Activated CD4-positive, alpha-beta T cell treated with anti-CD3 and anti-CD28 coated beads, Interleukin-2, amount 50 U/mL, for 1 hour (primary cell): ENCODE measurements at regions not wholly inside any gene's neighbourhood (a gene's known extent, or its start where the extent isn't known, plus 50 kb on each side); places are given as distances from the start of the nearest gene placed in this dataset.

Experiments used
- DNase-seq: peaks from one replicate; pipeline ENCODE4 v3.0.0-alpha.2; 2020

GRCh38 chr18:40932862-40933261 is 1022.2 kb upstream of the PIK3C3 start:
- DNase-seq: no peak

DNA sequence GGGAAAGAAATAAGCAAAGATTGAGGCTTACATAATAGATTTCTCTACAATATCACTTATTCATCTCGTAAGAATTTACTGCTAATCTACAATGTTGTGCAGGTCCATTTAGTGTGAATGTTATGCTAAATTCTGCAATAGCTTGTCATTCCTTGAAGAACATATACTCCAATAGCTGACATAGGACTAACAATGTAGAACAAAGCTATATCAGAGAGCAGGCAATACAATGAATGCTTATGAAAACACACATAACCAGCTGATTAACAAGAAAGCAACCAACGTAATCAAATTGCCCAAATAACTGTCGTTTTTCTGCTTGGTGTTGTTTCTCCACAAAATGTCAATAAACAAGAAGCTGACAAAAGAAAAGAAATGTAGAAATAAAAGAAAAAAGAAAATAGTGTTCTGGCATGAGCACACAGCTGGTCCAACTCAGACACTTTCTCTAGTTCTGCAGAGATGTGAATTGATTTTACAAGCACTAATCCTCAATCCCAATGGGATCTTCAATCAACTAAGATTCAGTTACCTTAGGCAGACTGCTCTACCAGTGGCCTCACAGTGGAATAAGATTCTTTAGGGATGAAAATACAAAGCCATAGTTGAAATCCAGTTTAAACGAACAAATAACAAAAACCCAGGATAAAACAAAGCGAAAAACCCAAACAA is 1024.7 kb upstream of the PIK3C3 start:
- no peak for DNase-seq

DNA sequence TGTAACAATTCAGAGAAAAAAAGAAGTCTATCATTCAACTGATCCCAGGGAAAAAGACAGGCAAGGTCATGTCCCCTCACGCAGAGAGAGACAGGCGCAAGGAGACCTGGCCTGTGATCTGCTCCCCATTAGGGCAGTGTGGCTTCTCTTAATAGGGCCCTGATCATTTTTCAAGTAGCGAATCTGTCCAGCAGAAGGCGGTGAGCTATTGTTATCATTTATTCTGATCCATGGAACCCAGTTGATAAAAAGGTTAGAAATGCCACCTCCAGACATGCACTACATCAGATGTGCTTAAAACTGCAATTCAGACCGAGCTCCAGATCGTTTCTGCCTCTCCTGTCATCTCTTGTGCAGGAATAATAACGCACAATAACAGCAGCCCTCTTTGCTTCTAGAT is 1025.6 kb upstream of the PIK3C3 start:
- DNase-seq: no peak

- no peak for DNase-seq
Observed at GRCh38 chr18:40926679-40927078, 1028.4 kb upstream of the PIK3C3 start.

DNA sequence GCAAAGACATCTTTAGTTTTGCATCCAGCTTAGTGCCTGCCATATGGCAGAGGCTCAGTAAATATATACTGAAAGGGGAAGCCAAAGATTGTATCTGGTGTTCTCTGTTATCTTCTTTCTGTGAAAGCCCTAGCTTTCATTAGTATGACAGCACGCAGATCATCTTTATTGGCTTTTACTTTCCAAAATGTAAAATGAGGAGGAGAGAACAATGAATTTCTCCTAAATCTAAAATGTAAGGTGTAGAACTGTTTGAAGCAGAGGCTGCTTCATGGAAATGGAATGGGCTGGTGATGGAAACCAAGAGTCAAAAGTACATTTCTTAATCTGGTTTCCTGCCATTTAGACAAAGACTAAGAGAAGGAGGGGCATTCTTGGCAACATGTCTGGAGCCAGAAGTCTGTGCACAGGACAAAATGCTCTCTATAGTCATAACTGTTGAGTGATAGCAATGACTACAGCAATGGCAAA is 1029.9 kb upstream of the PIK3C3 start:
- no peak for DNase-seq

GRCh38 chr18:40921845-40922629 is 1033.0 kb upstream of the PIK3C3 start:
- no peak for DNase-seq

GRCh38 chr18:40917056-40917455 is 1038.0 kb upstream of the PIK3C3 start:
- no peak for DNase-seq

DNA sequence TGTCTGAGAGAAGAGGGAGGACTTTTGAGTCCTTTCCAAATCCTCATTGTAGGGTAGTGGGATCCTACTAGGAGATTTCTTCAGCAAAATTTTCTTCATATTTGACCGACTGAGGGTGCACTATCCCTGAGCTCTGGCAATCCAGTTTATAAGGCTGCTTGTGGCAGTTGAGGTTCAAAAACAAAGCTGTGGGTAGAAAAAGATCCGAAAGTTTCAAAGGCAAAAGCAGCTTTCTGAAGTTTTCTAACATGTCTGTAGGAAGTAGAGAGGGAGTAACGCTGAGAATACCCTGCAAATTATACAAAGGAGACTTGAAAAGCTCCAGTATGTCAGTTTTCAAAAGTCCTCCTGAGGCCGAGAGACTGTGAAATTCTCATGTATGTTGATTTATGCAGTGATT is 1039.3 kb upstream of the PIK3C3 start:
- no peak for DNase-seq

DNA sequence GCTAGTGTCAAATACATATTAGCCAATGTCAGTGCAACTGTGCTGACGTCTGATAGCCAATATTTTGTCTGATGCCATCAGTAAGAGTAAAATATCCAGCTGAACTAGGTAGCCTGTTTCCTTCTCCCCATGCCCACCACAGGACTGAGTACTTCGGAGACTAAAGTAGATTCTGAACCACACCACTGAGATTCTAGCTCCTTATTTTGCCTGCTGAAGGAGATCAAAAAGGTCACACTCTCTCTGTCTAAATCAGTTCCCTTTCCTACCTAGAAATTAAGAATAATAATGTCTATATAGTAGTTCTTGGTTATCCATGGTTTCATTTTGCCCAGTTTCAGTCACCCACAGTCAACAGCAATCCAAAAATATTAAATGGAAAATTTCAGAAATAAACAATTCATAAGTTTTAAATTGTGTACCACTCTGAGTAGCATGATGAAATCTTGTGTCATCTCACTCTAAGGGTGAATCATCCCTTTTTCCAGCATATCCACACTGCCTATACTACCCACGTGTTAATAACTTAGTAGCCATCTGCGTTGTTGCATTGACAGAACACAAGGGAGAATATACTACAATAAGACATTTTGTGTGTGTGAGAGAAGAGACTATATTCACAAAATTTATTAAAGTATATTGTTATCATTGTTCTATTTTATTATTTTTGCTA is 1043.3 kb upstream of the PIK3C3 start:
- DNase-seq: no peak

DNA sequence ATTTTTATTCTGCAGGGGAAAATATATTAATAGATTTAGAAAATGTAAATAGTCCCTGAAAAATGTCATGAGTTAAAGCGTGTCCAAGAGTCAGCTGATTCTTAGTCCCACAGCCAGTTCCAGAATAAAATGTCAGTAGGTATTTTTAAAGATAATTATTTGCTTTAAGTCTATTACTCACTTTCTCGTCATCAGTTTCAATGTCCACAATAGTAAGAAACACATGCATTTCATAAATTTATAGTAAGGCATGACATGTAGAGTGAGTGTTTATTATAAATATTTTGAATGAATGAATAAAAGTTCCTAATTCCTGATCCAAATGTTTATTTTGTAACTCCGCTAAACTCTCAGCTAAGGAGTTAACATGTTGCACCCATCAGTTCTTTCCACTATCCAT is 1044.0 kb upstream of the PIK3C3 start:
- no peak for DNase-seq

GRCh38 chr18:40907842-40908241 is 1047.2 kb upstream of the PIK3C3 start:
- no peak for DNase-seq

DNA sequence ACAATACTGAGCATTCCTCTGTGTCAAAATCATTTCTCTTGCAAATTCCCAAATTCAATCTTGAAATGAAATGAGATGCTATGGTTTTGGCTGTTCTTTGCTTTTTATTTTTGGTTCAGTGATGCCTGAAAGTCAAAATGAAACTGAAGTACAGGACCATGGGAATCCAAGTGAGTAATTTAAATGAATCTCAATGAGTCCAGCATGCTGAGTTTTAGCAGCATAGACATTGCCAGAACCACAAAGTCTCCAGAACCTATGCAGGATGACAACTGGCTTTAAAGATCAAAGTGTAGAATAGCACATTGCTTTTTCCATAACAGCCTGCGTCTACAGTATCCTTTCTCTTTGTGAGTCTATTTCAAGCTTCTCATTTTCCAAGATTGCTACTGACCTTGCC is 1050.7 kb upstream of the PIK3C3 start:
- no peak for DNase-seq

DNA sequence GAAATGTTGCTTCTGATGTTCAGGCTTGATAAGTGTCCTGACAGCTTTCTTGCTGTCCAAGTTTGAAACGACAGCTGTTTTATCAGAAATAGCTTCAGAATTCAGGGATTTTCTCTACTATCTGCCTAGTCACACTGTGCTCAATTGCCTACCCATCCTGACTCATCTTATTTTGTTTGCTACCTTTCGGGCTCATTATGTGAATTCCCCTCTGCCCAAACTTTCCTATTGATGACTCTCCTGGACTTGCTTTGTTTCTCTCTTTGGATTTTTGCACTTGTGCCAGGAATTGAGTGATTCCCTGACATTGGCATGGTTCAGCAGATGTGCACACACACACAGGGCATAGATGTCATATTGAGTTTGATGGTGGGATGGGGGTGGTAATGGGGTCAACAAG is 1052.6 kb upstream of the PIK3C3 start:
- no peak for DNase-seq

DNA sequence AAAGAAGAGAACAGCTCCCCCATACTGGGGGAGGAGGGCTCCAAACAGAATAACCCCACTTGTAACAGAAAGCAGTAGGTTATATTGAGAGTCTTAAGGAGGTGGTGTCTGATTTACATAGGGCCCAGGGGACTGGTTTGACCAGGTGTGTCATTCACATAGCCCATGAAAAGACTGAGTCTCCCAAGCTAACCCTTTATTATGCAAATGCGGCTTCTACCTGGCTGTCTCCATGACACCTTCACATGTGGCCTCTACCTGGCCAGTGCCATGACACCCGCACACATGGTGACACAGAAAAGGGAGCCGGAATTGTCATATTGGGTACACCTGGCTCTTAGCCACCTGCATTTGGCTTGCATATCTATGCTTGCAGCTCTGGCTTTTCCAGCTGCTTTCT is 1057.2 kb upstream of the PIK3C3 start:
- DNase-seq: no peak

DNA sequence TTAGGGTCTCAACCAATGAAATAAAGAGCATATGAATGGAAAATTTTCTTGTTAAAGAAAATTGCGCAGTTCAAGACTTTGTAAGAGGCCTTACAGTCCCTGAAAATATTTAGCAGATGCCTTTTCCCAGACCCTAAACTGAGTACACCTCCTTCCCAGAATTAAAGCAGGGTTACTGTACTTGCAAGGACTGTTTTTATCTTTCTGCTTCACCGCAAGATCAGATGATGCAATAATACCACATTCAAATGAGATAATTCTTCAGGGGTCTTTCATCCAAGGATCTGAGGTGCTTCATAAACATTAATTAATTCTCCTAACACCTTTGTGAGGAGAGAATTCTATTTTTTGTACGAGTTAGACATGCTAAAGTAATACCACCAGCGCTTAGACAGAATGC is 1071.8 kb upstream of the PIK3C3 start:
- DNase-seq: no peak

- no peak for DNase-seq
Observed at GRCh38 chr18:40882468-40882867, 1072.6 kb upstream of the PIK3C3 start.

GRCh38 chr18:40878371-40878770 is 1076.7 kb upstream of the PIK3C3 start:
- DNase-seq: no peak

GRCh38 chr18:40877096-40877495 is 1077.9 kb upstream of the PIK3C3 start:
- no peak for DNase-seq

DNA sequence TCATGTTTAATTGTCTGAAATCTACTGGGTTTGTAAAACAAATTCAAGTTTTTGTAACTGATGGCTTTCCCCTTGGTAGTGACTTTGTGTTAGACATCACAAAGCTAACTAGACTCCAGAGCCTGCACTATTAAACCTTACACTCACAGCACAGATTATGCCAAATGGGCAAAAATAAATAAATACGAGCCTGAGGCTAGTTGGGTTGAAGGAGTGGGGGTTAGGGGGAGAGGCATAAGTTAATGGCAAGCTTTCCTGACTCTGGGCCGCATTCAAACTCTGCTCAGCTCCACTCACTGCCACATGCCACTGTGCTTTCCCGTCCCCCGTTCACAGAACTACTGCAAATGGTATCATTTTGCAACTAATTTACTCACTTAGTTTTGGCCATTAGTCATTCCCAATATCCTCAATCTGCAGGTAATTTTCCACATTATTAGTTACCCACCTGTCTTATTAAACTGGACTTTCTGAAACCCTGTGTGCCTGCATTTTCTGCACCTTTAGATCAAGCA is 1079.9 kb upstream of the PIK3C3 start:
- no peak for DNase-seq

DNA sequence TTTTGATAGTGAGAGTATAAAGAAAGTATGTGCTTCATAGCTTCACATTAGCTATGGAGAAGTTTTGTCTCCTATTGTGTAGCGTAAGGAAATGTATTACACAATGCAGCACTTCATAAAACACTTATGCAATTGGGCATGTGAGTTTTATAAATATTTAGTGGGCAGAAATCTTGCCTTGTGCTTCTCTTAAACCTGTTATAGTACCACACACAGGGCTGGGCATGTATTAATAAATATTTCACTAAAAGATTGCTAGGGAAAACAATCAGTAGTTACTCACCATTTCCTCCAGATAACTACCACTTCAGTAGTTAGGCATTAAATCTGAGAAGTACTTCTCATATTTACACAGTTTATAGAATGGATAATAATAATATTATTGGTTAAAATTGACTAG is 1080.8 kb upstream of the PIK3C3 start:
- DNase-seq: no peak

- no peak for DNase-seq
Observed at GRCh38 chr18:40868110-40868858, 1086.8 kb upstream of the PIK3C3 start.

- DNase-seq: no peak
Observed at GRCh38 chr18:40867459-40867858, 1087.6 kb upstream of the PIK3C3 start.

DNA sequence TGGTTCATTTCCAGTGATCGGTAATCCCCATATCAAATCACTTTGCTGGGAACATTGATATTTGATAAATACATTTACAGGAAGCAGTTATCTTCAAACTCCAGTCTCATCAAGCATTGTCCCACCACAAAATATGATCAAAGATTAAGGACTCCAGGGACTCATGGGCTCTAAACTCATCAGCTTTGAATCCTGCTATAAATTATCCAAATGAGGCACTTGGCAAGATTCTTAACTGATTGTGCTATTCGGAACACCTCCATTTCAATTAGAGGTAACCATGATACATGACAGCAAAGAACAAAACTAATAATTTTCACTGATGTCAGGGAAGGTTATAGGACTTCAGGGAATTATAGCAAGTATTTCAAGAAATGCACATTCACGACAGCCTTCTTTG is 1088.1 kb upstream of the PIK3C3 start:
- no peak for DNase-seq
